Hematopoietic multipotent progenitor cell treated with erythropoietin and hydrocortisone succinate and interleukin-3 and kit ligand, for 4 days (in vitro differentiated cells): ENCODE measurements at regions not wholly inside any gene's neighbourhood (a gene's known extent, or its start where the extent isn't known, plus 50 kb on each side); places are given as distances from the start of the nearest gene placed in this dataset.
A peak's percentile ranks its signal among the peaks of the same experiment; 100 is the strongest.

Source experiments
- DNase-seq: peaks from one replicate; pipeline ENCODE4 v3.0.0-alpha.2; 2015

GRCh38 chr15:31245756-31246155 lies 80.9 kb upstream of the KLF13 start:
- no peak for DNase-seq

- DNase-seq, result no peak
Observed at GRCh38 chr15:31247404-31247803, 79.2 kb upstream of the KLF13 start.

DNA sequence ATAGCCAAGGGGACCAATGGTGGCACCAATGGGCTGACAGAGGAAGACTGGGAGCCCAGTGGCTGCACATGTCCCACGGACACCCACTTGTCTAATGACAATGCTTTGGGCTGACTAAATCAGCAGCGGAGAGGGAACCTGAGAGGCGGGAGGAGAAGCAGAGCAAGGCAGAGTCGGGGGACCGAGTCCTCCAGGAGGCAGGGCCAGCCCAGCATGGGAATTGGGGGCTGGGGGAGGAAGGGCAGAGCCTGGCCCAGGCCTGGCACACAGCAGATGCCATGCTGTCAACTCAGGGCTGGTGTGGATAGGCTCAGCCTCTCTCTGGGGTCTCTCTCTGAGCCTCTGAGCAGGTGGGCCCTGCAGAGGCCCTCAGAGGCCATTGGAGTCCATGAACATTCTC lies 78.4 kb upstream of the KLF13 start:
- DNase-seq, result no peak

- DNase-seq, result no peak
Observed at GRCh38 chr15:31248951-31249350, 77.7 kb upstream of the KLF13 start.

GRCh38 chr15:31250033-31250432 lies 76.6 kb upstream of the KLF13 start:
- no peak for DNase-seq

DNA sequence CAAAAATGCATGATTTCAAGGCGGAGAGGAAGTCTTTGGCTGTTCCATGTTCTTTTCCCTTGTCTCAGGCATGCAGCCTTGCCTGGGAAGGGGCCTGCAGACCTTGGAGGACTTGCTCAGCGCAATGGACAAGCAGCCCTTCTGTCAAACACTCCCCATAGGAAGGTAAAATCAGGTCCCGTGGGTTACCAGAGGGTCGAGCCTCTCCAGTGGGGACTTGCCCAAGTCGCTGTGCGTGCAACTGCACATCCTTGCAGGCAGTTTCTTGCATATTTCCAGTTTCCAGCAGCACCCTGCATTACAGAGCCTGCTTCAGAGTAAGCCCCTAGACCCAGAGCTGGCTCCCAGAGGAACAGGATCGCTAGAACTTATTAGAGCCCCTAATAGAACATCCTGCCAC lies 75.5 kb upstream of the KLF13 start:
- no peak for DNase-seq

GRCh38 chr15:31252171-31252785 lies 74.4 kb upstream of the KLF13 start:
- DNase-seq, result no peak

DNA sequence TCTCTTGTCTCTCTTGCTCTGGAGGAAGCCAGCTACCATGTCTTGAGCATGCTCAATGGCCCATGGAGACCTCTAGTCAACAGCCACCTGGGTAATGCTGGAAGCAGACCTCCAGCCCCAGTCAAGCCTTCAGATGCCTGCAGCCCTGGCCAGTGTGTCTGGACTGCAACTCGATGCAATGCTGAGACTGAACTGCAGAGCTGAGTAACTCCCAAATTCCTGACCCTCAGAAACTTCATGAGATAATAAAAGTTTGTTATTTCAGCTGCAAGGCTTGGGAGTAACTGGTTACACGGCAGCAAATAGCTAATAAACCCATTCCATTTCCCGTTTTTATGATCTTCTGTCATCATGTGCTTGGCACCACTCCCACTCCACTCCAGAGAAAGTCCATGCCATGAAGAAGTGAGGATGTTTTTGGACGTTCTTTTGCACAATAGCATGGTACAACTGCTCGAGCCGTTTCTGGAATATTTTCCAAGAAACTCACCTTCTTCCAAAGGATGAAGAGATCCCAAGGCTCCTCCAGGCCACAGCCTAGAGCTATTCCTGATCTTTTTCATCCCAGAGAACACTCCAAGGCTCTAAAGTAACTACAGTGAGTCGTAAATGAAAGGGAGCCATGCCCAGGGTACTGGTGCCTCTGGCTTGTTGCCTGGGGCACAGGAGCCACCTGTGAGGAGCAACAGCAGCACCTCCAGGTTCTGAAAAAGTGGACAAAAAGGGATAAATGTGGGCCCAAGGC lies 72.0 kb upstream of the KLF13 start:
- no peak for DNase-seq

- no peak for DNase-seq
Observed at GRCh38 chr15:31255176-31255510, 71.5 kb upstream of the KLF13 start.

- no peak for DNase-seq
Observed at GRCh38 chr15:31255732-31256377, 70.8 kb upstream of the KLF13 start.

DNA sequence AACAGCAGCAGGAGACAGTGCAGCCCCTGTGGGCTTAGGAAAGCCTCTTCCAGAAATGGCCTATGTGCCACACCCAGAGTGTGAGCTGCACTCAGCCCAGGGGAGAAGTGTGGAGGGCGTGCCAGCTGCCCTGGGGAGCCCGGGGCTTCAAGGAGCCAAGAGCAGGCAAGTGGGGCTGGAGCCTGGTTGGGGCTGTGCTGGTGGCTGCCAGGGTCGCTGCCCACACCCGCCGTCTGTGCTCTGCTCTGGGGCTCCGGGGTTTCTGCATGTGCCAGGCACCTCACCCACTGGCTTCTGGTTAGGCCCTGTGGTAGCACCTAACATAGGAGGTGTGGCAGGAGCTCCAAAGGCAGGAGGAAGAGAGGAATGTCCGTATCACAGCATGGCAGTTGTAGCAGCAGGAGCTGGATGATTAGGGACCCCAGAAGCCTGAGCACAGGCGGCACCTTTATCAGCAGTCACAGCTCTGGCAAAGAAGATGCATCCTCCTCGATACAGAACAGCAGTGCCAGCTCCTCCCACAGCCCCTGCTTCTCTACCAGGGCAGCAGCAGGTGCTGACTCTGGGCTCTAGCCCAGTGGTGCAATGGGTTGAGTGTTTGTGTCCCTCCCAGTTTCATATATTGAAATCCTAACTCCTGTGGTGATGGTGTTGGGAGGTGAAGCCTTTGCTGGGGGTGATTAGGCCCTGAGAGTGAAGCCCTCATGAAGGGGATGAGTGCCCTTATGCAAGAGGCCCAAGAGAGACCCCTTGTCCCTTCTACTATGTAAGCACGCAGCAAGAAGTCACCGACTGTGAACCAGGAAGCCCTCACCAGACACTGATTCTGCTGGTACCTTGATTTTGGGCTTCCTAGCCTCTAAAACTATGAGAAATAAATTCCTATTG lies 70.0 kb upstream of the KLF13 start:
- DNase-seq, result peak; percentile 97

GRCh38 chr15:31257286-31257685 lies 69.3 kb upstream of the KLF13 start:
- DNase-seq, result peak; percentile 62

GRCh38 chr15:31258260-31258659 lies 68.4 kb upstream of the KLF13 start:
- no peak for DNase-seq

GRCh38 chr15:31259562-31260252 lies 66.9 kb upstream of the KLF13 start:
- DNase-seq, result no peak

- DNase-seq, result no peak
Observed at GRCh38 chr15:31260646-31261265, 65.9 kb upstream of the KLF13 start.

DNA sequence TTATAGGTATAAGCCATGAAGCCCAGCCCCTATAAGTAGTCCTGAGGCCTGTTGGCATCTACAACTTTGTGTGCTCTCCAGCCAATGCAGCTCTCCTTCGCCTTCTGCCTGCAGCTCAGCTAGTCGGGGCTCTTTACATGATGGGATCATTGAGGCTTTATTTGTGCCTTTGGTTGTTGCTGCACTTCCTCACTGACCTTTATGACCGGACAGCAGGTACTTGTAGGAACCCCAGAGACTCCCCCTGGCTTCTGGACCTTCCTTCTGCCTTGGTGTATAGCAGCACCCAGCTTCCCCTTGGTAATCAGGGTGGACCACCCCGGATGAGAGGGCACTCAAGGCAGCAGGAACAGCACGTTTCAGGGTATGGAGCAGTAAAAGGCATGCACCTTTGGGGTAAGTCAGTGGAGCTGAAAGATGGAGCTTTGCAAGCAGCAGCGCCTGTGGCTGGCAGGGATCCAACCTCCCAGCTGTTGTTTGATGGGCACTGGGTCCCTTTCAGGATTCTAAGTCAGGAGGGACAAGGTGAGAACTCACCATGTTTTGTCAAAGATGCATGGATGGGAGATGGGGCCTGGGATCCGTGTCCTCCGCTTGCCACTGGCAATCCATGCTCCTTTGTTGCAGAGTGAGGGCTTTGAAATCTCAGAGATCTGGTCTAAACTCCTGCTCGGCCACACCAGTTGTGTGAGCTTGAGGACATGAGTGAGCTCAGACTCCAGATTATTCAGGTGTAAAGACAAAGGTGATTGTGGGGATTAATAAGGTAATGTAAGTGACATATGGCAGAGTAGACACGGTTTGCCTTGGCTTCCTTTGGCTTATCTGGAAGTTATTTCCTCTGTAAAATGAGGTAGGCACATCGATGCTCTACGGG lies 65.1 kb upstream of the KLF13 start:
- DNase-seq, result no peak

- no peak for DNase-seq
Observed at GRCh38 chr15:31262143-31262530, 64.5 kb upstream of the KLF13 start.

GRCh38 chr15:31262901-31263671 lies 63.5 kb upstream of the KLF13 start:
- peak; percentile 95 for DNase-seq

- peak; percentile 93 for DNase-seq
Observed at GRCh38 chr15:31263751-31264558, 62.7 kb upstream of the KLF13 start.
